ENCODE measurements at regions not wholly inside any gene's neighbourhood (a gene's known extent, or its start where the extent isn't known, plus 50 kb on each side); places are given as distances from the start of the nearest gene placed in this dataset.

GRCh38 chr15:52858782-52859176, 68.6 kb upstream of the ONECUT1 start:
- TF ChIP-seq POLR2AphosphoS5 (IDR thresholded peaks at IDR 0.05; ENCODE audit: low read depth) (no peak), SPI1 (IDR thresholded peaks at IDR 0.05; ENCODE audit: borderline replicate concordance, low read depth) (no peak), CTCF (IDR thresholded peaks at IDR 0.05; ENCODE audit: insufficient read depth, low read length) (no peak), REST (IDR thresholded peaks at IDR 0.05; ENCODE audit: insufficient replicate concordance, low read depth) (no peak), GABPA (IDR thresholded peaks at IDR 0.05; ENCODE audit: low read depth) (no peak)

All from HL-60 (cell line).